ENCODE measurements at regions not wholly inside any gene's neighbourhood (a gene's known extent, or its start where the extent isn't known, plus 50 kb on each side); places are given as distances from the start of the nearest gene placed in this dataset.
"Not testable (repeated sequence)": the region's sequence is repeated elsewhere in the genome, so short reads cannot be mapped to it uniquely, and the experiment has no call there.

DNA sequence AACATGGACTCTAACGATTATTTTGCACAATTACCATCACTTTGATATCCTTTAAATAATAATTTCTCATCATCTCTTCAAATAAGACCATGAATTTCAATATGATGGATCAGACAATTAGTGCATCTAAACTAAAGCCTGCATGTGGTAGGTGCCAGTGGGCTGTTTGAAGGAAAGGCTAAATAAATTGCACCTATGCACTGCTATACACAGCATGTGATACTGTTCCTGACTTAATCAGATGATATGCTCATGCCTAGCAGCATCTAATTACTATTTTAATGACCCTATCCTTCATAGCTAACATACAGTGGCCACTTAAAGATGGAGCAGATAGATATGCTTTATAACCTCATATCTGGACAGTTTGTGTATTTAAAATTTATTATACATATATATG is 731.6 kb upstream of the MANEA start:
- DNase-seq (ENCODE audit: low read depth) = no peak
- TF ChIP-seq, protein P1, sequence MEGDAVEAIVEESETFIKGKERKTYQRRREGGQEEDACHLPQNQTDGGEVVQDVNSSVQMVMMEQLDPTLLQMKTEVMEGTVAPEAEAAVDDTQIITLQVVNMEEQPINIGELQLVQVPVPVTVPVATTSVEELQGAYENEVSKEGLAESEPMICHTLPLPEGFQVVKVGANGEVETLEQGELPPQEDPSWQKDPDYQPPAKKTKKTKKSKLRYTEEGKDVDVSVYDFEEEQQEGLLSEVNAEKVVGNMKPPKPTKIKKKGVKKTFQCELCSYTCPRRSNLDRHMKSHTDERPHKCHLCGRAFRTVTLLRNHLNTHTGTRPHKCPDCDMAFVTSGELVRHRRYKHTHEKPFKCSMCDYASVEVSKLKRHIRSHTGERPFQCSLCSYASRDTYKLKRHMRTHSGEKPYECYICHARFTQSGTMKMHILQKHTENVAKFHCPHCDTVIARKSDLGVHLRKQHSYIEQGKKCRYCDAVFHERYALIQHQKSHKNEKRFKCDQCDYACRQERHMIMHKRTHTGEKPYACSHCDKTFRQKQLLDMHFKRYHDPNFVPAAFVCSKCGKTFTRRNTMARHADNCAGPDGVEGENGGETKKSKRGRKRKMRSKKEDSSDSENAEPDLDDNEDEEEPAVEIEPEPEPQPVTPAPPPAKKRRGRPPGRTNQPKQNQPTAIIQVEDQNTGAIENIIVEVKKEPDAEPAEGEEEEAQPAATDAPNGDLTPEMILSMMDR (IDR thresholded peaks at IDR 0.05; ENCODE audit: insufficient read depth, low read length) = no peak
- H3K4me3 ChIP-seq (ENCODE audit: low read depth, low read length) = no peak overlapping the region

- TF ChIP-seq, protein P1 (IDR thresholded peaks at IDR 0.05; ENCODE audit: insufficient read depth, low read length) = no peak
- no peak for DNase-seq (ENCODE audit: low read depth)
Measured at GRCh38 chr6:94835264-94835663, 742.1 kb upstream of the MANEA start.

GRCh38 chr6:94813806-94814205 is 763.5 kb upstream of the MANEA start:
- H3K4me3 ChIP-seq (ENCODE audit: low read depth, low read length) = no peak overlapping the region
- DNase-seq (ENCODE audit: low read depth) = no peak
- TF ChIP-seq, protein P1 (IDR thresholded peaks at IDR 0.05; ENCODE audit: insufficient read depth, low read length) = no peak

More at GRCh38 chr6:94835264-94835663, 742.1 kb upstream of the MANEA start:
- H3K4me3 ChIP-seq (ENCODE audit: low read depth, low read length) = no peak overlapping the region

- TF ChIP-seq, protein P1 (IDR thresholded peaks at IDR 0.05; ENCODE audit: insufficient read depth, low read length) = no peak
- H3K4me3 ChIP-seq (ENCODE audit: low read depth, low read length) = no peak overlapping the region
- DNase-seq (ENCODE audit: low read depth) = no peak
Measured at GRCh38 chr6:94801344-94801743, 776.0 kb upstream of the MANEA start.

DNA sequence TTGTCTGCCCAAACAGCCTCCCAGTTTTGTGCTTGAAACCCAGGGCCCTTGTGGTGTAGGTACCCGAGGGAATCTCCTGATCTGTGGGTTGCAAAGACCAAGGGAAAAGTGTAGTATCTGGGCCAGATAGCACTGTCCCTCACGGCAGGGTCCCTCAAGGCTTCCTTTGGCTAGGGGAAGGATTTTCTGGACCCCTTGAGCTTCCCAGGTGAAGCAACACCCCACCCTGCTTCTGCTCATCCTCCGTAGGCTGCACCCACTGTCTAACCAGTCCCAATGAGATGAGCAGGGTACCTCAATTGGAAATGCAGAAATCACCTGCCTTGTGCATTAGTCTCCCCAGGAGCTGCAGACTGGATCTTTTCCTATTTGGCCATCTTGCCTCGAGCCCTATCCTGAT is 791.8 kb upstream of the MANEA start:
- TF ChIP-seq, protein P1 (IDR thresholded peaks at IDR 0.05; ENCODE audit: insufficient read depth, low read length) = no peak
- no peak for DNase-seq (ENCODE audit: low read depth)
- no peak overlapping the region for H3K4me3 ChIP-seq (ENCODE audit: low read depth, low read length)

- DNase-seq (ENCODE audit: low read depth); H3K4me3 ChIP-seq (ENCODE audit: low read depth, low read length): not testable (repeated sequence)
Measured at GRCh38 chr6:94785081-94785480, 792.3 kb upstream of the MANEA start.

DNA sequence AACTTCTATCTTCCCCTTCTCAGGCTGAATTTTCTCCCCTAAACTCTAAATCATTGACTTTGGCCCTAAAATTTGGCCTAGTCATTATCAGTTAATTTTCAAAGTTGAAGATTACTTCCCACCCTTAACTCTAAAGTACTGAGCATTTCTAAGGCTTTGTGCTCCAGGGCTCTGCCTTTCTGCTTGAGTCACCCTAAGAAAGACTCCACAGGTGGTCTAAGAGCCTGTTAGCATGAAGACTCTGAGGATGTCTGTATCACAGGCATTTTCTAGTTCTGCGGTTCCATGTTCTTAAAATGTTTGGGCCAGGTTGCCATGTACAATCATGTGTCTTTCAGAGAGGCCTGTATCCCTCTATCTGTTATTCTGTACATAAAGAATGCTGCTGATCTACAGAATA is 808.1 kb upstream of the MANEA start:
- DNase-seq (ENCODE audit: low read depth) = no peak
- TF ChIP-seq, protein P1 (IDR thresholded peaks at IDR 0.05; ENCODE audit: insufficient read depth, low read length) = no peak
- no peak overlapping the region for H3K4me3 ChIP-seq (ENCODE audit: low read depth, low read length)

Data from fibroblast of the aortic adventitia (primary cell).